Osteoblast (primary cell): ENCODE measurements at regions not wholly inside any gene's neighbourhood (a gene's known extent, or its start where the extent isn't known, plus 50 kb on each side); places are given as distances from the start of the nearest gene placed in this dataset.

Experiments used
- DNase-seq: peaks from one replicate; pipeline ENCODE4 v3.0.0; 2011; ENCODE audit warnings: low spot score, mixed read lengths; ENCODE audit not compliant: insufficient read length; ENCODE audit errors: missing footprints
- H2AFZ ChIP-seq: 2 replicates; pipeline ENCODE4 v1.6.0; 2011; ENCODE audit warnings: mild to moderate bottlenecking, low read length
- H3K27ac ChIP-seq: 2 replicates; pipeline ENCODE4 v1.5.1; 2011; ENCODE audit warnings: mild to moderate bottlenecking, low read depth, low read length, moderate library complexity
- H3K27me3 ChIP-seq: 2 replicates; pipeline ENCODE4 v1.6.0; 2012; ENCODE audit warnings: mild to moderate bottlenecking, control low read depth, inconsistent platforms, low read length, moderate library complexity; ENCODE audit not compliant: insufficient read depth
- H3K36me3 ChIP-seq: 2 replicates; pipeline ENCODE4 v1.5.1; 2011; ENCODE audit warnings: mild to moderate bottlenecking, low read length, control low read depth, moderate library complexity; ENCODE audit not compliant: insufficient read depth
- H3K4me1 ChIP-seq: 2 replicates; pipeline ENCODE4 v1.5.1; 2011; ENCODE audit warnings: mild to moderate bottlenecking, low read length, control low read depth, moderate library complexity; ENCODE audit not compliant: insufficient read depth
- H3K4me2 ChIP-seq: 2 replicates; pipeline ENCODE4 v1.6.0; 2011; ENCODE audit warnings: mild to moderate bottlenecking, low read length; ENCODE audit not compliant: insufficient read depth
- H3K4me3 ChIP-seq: fragments of 200-600 bp; sonication (generic); 3 replicates; pipeline ENCODE4 v1.5.1; 2012; ENCODE audit warnings: mild to moderate bottlenecking, low read length, inconsistent platforms; ENCODE audit not compliant: insufficient read depth
- H3K79me2 ChIP-seq: 2 replicates; pipeline ENCODE4 v1.6.0; 2012; ENCODE audit warnings: mild to moderate bottlenecking, low read length, control low read depth, inconsistent platforms; ENCODE audit not compliant: insufficient read depth
- H3K9me3 ChIP-seq: 2 replicates; pipeline ENCODE4 v1.5.1; 2011; ENCODE audit warnings: low read depth, low read length, control low read depth
- H4K20me1 ChIP-seq: 2 replicates; pipeline ENCODE4 v1.6.0; 2012; ENCODE audit warnings: mild to moderate bottlenecking, low read length, control low read depth; ENCODE audit not compliant: insufficient read depth
- TF ChIP-seq, protein P1 (sequence below): IDR thresholded peaks from 2 replicates; pipeline ENCODE4 v1.5.1; 2011; ENCODE audit warnings: mild to moderate bottlenecking, low read depth, low read length, moderate library complexity; ENCODE audit errors: extremely low read depth

GRCh38 chr10:56298941-56299340, 62.1 kb downstream of the ZWINT start:
- no peak for DNase-seq
- TF ChIP-seq, protein P1, sequence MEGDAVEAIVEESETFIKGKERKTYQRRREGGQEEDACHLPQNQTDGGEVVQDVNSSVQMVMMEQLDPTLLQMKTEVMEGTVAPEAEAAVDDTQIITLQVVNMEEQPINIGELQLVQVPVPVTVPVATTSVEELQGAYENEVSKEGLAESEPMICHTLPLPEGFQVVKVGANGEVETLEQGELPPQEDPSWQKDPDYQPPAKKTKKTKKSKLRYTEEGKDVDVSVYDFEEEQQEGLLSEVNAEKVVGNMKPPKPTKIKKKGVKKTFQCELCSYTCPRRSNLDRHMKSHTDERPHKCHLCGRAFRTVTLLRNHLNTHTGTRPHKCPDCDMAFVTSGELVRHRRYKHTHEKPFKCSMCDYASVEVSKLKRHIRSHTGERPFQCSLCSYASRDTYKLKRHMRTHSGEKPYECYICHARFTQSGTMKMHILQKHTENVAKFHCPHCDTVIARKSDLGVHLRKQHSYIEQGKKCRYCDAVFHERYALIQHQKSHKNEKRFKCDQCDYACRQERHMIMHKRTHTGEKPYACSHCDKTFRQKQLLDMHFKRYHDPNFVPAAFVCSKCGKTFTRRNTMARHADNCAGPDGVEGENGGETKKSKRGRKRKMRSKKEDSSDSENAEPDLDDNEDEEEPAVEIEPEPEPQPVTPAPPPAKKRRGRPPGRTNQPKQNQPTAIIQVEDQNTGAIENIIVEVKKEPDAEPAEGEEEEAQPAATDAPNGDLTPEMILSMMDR: no peak
- no peak overlapping the region for H3K4me3 ChIP-seq
- no peaks in the 10 kb centered on the region for H3K36me3 ChIP-seq
- H3K27ac ChIP-seq: no peak overlapping the region
- H3K79me2 ChIP-seq: no peaks in the 10 kb centered on the region
- H3K9me3 ChIP-seq: peaks cover 1% of the 10 kb centered on the region
- no peak overlapping the region for H2AFZ ChIP-seq
- no peaks in the 10 kb centered on the region for H3K27me3 ChIP-seq
- H4K20me1 ChIP-seq: no peaks in the 10 kb centered on the region
- no peaks in the 10 kb centered on the region for H3K4me1 ChIP-seq
- H3K4me2 ChIP-seq: no peak overlapping the region

- TF ChIP-seq, protein P1: no peak
- Histone ChIP-seq H3K36me3 (no peaks in the 10 kb centered on the region), H3K27ac (no peak overlapping the region), H3K9me3 (peaks cover 1% of the 10 kb centered on the region), H3K4me3 (no peak overlapping the region), H4K20me1 (no peaks in the 10 kb centered on the region), H3K27me3 (no peaks in the 10 kb centered on the region), H3K4me1 (no peaks in the 10 kb centered on the region), H3K79me2 (no peaks in the 10 kb centered on the region), H3K4me2 (no peak overlapping the region), H2AFZ (no peak overlapping the region)
- no peak for DNase-seq
These were observed 64.4 kb downstream of the ZWINT start for GRCh38 chr10:56296618-56297017.

DNA sequence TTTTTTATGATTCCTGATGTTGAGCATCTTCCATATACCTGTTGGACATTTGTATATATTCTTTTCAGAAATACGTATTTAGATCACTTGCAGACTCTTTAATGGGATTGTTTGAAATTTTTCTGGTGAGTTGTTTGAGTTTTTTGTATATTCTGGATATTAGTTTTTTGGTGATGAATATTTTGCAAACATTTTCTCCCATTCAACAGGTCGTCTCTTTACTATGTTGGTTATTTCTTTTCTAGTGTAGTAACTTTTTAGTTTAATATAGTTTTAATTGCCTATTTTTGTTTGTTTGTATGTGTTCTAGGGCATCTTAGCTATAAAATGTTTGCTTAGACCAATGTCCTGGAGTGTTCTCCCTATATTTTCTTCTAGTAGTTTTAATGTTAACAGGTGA, 72.7 kb downstream of the ZWINT start:
- Histone ChIP-seq H3K9me3 (no peaks in the 10 kb centered on the region), H3K79me2 (no peaks in the 10 kb centered on the region), H3K4me2 (no peak overlapping the region), H3K36me3 (no peaks in the 10 kb centered on the region), H3K27me3 (no peaks in the 10 kb centered on the region), H3K4me1 (no peaks in the 10 kb centered on the region), H3K4me3 (no peak overlapping the region), H4K20me1 (no peaks in the 10 kb centered on the region), H2AFZ (no peak overlapping the region), H3K27ac (no peak overlapping the region)
- TF ChIP-seq, protein P1: no peak
- no peak for DNase-seq

DNA sequence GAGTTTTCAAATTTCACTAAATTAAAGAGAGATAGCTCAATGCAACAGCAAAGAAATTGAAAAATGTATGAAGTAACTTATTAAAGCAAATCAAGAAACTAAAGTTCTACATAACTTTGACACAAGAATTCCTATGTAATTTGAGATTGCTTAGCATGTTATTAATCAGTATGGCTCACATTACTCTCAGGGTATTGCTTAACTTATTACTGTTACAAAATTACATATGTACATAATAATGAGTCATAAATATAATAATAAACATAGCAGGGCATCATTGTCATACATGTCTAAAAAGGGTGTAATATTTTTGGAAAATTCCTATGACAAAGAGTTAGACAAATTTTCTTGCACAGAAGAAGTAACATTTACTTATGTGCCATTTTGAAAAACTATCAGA, 75.0 kb downstream of the ZWINT start:
- no peaks in the 10 kb centered on the region for H3K9me3 ChIP-seq
- H3K27ac ChIP-seq: no peak overlapping the region
- DNase-seq: no peak
- no peak overlapping the region for H3K4me3 ChIP-seq
- TF ChIP-seq, protein P1: no peak
- no peaks in the 10 kb centered on the region for H4K20me1 ChIP-seq
- H3K27me3 ChIP-seq: no peaks in the 10 kb centered on the region
- H3K4me1 ChIP-seq: no peaks in the 10 kb centered on the region
- H3K79me2 ChIP-seq: no peaks in the 10 kb centered on the region
- no peaks in the 10 kb centered on the region for H3K36me3 ChIP-seq
- no peak overlapping the region for H3K4me2 ChIP-seq
- no peak overlapping the region for H2AFZ ChIP-seq
